HG03521 (cell line): ENCODE measurements at regions not wholly inside any gene's neighbourhood (a gene's known extent, or its start where the extent isn't known, plus 50 kb on each side); places are given as distances from the start of the nearest gene placed in this dataset.

Experiments
- ATAC-seq: cut with Tn5 transposase; IDR thresholded peaks from one replicate; pipeline ENCODE4 v1.9.1; 2021; ENCODE audit warnings: mild to moderate bottlenecking, moderate library complexity; ENCODE audit not compliant: unreplicated experiment

DNA sequence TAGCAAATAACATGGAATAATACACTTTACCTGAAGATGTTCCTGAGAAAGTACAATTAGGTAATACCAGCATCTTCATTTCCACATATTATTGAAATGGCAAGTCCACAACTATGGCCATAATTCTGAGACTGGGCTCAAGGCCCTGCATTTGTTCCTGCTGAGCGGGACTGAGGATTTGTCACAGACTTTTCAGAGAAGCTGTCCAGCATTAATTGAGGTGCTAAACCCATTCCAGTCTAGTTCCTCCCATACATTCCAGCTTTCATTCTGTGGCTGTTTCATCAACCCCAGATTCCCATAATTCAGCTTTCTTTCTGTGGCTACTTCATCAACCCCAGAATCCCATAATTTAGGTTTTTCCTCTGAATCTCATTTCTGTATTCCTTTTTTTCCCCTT lies 293.4 kb upstream of the GBE1 start:
- ATAC-seq: no peak

DNA sequence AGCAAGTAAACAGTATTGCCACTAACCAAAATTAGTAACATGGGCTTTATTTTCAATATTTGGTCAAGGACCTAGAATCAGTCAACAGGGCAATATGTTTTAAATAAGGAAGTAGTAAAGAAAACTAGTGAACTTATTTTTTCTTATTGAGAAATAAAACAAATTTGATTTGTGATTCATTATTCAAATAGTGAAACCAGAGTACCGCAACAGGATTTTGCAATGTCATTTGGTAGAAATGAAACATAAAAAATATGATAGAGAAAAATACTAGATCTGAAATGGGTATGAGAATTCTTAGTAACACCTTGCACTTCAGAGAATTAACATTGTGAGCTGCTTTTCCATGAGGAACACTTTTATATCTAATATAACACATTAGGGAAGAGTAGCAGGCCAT lies 291.8 kb upstream of the GBE1 start:
- ATAC-seq: no peak

DNA sequence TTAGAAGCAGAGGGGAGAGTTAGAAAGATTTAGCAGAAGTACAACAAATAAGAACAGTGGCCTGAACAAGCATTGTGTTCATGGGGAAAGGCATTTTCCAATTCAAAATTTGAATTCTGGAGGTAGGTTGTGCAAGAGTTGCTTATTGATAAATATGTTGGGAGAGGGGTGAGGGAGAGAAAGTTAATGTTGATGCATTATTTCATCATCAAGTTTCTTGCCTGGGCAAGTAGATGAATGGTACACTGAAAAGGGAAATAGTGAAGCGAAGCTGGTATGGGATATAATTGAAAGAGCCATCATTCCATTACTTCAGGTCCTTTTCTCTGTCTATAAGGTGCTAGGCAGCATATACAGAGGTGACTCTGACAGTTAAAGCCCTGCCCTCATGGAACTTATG lies 288.9 kb upstream of the GBE1 start:
- ATAC-seq: no peak

DNA sequence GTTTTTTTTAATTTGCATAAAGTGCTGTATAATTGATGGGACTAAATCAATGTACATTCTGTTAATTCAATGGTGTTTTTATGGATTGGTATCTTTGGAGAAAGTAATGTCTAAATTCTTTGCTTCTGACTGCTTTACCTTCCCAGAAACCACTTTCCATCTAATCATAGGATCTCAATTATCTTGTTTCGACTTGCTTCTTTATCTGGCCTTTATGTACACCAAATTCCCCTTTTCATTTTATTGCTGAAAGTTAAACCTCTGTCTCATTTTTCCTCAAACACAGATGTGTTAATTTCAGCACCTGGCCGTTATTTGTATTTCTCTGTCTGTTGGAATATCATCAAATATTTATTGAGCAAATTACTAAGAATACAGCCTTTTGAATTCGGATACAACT lies 287.3 kb upstream of the GBE1 start:
- no peak for ATAC-seq

DNA sequence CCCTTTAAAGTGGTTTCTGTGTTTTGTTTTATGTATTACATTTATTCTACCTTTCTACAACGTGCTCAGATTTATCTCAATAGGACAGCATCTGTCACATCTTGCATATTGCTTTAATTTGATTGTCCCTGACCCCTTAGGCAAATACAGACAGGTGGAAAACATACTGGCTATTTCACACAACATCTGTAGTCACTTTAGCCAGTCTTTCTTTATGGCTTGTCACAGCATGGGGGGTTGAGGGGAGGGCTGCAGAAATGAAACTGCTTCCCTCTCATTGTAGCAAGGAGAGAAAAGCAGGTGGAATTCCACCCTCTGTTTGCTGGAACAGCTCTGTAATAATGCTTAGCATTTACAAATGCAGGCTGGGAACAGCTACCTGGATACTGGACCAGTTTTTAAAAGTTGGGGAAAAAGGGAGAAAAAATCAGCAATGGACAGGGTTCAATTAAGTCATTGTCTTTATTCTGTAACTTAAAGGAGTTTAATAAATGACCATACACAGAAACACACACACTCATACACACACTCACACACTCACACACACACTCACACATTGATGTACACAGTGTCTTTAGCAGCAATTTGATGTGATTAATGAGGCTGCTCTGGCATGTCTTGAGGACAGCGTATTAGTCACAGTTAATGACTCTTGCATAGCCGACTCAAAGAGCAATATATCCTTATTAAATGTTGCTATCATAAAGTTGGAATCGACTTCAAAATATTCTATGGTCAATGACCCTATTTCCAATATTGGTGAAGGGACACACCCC lies 283.7 kb upstream of the GBE1 start:
- ATAC-seq: no peak

DNA sequence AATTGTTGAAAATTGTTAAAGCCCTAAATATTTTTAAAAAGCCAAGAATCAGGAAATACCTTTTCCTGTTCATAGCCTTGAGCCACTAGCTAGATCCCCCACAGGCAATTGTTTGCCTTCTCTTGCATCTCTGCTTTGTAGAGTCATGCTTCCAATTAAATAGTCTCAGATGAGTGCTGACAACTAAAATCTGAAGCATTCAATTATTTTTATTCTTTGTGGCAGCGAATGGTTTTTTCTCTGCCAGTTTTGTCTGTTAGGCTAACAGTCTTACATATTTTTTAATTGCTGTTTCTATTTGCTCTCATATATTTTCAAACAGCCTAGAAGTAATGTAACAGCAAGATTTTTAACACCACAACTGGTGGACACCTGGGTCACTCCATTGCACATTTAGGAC lies 277.1 kb upstream of the GBE1 start:
- no peak for ATAC-seq

DNA sequence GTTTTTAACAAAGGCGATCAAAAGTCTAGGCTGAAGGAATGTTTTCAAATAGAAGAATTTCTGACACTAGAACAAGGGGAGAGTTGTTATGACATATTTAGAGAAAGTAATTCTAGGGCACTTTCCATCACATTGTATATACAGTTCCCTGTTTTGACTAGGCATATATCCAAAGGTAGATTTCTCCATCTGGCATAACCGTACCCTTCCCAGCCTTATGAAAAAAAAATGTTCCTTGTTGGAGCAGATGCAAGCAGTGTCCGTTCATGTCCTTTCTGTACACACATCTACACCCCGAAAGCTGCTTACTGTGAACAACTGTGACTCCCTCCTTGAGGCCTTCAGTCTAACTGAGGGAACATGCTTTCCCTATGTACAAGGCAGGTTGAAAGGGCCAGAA lies 271.7 kb upstream of the GBE1 start:
- ATAC-seq: no peak

DNA sequence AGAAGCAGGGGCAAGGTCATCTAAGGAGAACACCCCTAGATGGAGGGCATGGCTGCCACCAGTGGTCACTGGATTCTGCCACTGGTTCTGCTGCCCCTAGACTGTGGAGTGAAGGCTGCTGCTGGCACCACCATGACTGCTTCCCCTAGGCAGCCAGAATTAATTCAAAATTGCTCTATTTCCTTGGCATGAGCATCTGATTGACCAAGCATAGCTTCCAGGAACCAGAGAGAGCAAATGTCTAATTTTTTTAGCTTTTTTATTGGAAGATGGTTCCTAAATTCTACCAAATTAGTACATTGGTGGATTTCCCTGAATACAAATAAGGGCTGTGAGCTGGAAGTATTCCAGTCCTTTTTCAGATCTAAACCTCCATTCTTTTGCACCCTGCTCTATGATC lies 270.2 kb upstream of the GBE1 start:
- no peak for ATAC-seq

DNA sequence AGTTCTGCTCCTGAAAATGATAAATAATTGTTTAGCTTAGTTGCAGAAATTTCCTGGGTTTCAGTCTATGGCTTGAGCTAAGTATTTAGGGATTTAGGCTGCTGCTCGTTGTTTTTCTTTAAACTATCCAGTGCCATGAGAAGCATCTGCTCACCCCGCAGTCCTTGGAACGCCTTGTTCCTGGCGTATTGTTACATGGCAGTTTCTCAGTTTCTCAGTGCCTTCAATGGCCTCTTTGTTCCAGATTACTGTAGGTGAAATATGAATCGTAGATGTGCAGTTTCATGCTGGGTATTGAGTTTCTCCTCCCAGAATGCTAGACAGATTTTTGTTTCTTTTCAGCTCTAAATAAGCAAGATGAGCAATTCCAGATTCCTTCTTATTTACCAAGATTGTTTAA lies 269.5 kb upstream of the GBE1 start:
- no peak for ATAC-seq

DNA sequence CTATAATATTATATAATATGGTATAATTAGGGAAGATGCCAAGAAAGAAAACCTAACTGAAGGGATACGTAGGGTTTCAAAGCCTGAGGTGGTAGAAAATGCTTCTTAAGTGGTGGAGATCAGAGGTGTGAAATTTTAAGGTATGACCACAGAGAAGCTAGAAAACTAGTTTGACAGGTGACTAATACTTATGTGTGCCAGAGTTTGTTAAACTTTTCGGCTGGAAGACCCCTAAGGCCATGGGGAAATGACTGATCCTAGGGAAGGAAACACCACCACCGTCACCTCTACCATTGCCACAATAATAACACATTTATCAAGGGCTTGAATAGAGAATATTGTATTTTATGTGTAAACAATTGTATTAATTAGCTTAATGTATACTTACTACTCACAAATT lies 261.4 kb upstream of the GBE1 start:
- no peak for ATAC-seq

DNA sequence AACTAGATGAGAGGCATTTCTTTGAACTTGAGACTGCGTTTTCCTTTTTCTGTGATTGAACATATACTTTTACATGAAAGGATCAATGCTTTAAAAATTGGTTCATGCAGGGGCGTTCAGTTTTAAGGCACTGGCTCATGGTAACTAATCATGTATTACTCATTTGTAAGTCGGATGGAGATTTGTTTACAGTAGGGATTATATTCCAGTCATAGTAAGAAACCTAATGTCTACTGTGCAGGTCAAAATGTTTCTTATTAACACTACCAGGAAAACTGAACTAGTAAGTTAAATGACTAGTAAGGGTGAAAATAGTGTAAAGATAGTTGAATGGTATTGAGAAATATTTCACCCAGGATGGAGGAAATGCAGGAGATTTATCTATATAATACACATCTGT lies 258.8 kb upstream of the GBE1 start:
- no peak for ATAC-seq

DNA sequence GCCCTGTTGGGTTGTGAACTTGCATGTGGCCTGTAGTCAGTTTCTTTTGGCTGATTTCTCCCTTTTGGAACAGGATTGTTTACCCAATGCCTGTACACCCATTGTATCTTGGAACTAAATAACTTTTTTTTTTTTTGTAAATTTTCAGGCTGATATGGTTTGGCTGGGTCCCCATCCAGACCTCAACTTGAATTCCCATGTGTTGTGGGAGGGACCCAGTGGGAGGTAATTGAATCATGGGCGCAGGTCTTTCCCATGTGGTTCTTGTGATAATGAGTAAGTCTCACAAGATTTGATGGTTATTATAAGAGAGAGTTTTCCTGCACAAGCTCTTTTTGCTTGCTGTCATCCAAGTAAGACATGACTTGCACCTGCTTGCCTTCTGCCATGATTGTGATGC lies 253.8 kb upstream of the GBE1 start:
- no peak for ATAC-seq

DNA sequence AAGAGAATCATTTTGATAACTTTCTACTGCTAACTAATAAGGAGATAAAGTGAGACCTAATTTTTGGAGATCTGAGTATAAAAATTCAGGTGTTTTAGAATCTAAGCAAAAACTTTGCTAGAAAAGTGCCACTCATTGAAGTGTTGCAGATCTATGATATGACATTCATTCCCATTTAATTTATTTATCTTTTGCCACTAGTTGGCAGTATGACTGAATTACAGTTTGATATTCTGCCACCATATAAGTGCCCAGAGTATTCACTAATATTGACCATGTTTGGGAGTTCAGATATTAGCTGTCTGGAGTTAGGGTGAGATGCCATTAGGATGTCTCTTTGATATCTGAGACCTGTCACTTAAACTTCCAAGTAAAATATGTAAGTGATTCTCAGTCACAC lies 251.3 kb upstream of the GBE1 start:
- no peak for ATAC-seq

DNA sequence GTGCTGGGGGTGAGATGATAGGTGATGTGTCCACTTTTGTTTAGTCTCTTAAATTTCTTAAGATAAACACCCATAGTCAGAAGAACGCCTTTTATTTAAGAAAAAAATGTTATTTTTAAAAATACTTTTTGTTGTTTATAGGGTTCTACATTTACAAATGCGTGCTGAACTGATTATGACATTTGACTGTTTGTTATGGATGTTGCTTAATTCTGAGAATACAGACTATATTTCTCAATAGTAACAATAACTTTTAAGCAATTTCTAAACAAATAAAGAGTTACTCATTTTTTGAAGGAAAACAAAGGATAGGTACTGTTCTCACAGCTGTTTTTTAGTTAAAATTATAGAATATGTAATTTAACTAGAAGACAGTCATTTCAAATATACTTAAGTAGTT lies 249.9 kb upstream of the GBE1 start:
- ATAC-seq: no peak

DNA sequence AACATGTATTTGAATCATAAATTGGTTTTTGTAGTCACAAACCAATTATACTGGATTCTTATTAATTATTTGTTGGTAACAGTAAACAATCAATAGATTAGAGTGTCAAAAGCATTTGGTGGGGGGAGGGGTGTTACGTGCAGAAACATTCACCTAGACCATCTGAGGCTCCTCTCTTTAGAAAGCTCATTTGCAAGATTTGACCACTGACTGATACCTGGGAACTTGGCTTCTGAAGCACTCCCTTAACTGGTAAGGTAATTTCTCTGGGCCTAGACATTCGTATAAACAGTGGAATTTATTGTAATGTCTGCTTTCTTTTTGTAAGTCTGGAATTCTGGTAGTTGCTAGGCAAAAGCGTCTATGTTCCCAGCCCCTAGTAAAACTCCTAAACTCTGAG lies 243.8 kb upstream of the GBE1 start:
- no peak for ATAC-seq

DNA sequence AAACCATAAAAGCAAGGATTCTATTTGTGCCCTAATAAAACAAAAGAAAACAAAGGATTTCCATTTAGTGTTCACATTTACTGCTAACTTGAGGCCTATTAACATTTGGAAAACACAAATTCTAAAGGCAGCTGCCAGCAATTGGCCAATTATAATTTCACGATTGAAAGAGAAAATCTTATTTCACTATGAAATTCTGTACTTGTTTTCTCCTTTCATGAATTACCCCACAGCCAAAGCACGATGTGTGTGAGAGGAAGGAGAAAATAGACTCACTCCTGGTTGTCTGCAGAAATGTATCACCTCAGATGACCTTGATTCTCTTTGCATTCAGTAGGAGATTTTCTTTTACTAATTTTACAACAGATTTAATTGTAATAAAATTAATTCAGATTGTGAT lies 242.8 kb upstream of the GBE1 start:
- no peak for ATAC-seq

DNA sequence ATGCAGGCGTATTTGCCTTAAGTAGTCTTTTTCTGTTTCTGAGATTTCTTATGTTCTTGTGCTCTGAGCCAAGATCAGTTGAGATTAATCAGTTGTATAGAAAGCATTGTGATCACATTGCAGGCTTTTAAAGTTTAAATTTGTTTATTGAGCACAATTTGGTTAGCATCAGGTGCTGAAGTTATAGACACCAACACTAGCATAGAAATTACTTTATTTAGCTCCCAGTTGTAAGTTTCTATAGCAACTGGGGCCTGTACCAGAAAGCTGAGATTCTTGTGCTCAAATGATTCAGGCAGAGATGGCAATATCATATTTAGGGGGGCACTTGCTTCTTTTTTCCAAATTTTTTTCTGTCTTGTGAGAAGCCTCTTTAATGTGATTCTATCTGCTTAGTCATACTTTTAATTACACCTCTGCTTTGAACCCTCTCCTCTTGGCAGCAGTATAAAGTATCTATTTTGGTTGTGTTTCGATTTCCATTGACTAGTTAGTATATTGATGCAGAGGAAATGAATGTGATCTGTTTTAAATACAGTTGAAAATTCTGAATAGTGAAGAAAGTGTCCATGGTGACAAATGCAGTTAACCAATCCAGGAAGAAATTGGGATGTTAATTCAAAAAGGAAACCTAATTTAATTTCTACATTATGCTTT lies 241.7 kb upstream of the GBE1 start:
- ATAC-seq: no peak

DNA sequence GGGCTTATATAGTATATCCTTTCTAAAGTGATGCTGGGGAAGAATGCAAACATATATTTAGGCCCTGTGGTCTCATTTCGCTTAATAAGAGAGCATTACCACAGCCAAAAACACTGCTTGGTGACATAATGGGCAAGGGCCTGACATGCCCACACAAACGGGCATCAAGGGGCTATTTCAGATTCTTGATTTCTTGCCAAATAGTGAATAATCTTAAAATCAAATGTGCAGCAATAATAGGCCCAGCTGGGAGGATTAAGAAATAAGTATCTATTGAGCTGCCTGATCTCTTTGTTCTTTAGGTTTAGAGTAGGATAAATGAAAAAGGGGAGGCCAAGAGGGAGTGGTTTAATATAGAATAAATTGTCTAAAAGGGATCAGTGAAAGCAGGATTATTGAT lies 241.0 kb upstream of the GBE1 start:
- ATAC-seq: no peak

DNA sequence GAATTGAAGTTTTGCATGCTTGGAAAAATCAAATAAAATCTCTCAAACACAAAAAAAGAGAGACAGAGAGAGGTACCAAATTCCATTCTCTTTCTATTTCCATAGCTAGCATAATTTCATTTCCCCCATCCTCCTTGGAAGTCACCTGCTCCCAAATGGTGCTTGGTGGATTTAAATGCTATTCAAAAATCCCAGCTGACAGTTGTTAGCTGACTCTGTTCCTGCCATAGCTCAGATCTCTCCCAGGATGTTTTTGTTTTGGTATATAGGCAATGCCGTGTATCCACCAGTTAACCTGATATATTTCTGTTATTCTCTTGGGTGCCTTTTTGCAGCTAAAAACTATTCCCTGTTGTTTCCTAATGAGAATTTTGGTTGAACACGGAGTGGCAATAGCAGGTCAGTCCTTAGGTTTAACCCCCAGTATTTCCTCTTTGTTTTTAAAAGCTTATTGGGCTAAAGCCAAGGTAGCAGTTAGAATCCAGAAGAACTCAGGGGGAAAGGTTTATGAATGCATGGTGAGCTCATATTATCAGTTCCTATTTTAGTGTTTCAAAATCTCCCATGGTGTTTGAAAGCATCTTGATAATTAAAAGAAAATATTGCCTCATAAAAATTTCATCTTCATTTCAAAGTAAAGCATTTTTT lies 240.0 kb upstream of the GBE1 start:
- no peak for ATAC-seq

DNA sequence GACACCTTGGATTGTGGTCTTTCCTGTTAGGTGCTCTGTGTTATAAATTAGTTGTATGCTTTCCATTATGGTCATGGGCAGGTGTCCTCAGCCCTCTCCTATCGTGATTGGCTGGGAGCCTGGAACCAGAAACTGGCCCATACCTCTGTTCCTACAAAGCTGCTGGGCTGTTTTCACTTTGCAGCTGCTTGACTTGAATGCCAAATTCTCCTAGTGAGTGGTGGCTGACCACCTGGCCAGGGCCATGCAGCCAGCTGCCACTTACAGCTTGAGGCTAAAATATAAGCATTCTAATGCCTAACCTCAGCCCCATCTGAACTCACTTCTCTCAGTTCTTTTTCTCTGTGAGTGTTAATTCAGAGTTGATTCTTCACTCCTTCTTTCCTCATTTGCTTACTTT lies 239.3 kb upstream of the GBE1 start:
- ATAC-seq: no peak

DNA sequence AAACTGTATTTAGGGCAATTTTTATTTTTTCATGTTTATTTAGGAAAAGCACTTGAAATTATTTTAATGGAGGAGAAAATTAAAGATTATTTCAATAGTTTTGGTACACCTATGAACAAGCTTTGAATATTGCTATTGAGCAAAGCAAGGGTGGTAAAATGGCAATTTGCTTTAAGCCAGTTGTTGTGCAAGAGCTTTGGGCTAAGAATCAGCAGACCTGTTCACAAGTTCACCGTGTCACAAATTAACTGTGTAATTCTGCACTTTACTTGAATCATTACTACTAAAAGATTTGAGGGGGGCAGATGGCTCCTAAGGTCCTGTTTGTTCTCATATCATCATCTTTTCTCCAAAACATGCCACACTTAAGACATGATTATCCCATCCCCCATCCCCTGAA lies 238.9 kb upstream of the GBE1 start:
- no peak for ATAC-seq

DNA sequence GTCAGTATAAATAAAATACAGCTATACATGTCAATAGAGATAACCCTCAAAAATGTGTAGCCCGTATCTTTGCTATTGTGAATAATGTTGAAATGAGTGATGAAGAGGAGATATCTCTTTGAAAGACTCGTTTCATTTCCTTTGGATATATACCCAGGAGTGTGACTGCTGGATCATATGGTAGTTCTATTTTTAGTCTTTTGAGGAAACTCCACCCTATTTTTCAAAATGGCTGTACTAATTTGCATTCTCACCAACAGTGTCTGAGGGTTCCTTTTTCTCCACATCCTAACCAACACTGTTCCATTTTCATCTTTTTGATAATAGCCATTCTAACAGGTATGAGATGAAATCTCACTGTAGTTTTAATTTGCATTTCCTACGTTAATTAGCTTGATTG lies 237.5 kb upstream of the GBE1 start:
- ATAC-seq: no peak
